Heart right ventricle (tissue), 16 donors: ENCODE measurements at regions not wholly inside any gene's neighbourhood (a gene's known extent, or its start where the extent isn't known, plus 50 kb on each side); places are given as distances from the start of the nearest gene placed in this dataset.

Source experiments
- ATAC-seq, 8 donors: fragments of 200-7000 bp; cut with Tn5 transposase; one replicate each; pipeline ENCODE4 v1.9.1; 2020; ENCODE audit warnings: mild to moderate bottlenecking in 8 of 8, moderate library complexity in 8 of 8, moderate number of reproducible peaks in 1 of 8
- DNase-seq, 2 donors: peaks; one replicate each; pipeline ENCODE4 v3.0.0-alpha.2; 2020
- H3K27ac ChIP-seq, 10 donors: fragments of 200-600 bp; sonication (generic) in 2 of 10; one replicate each; pipeline versions ENCODE4 v1.5.0 to v1.8.0; 2020 to 2022; ENCODE audit warnings: mild to moderate bottlenecking in 3 of 10
- H3K27me3 ChIP-seq, 7 donors: fragments of 200-600 bp; one replicate each; pipeline ENCODE4 v1.8.0; 2021 to 2022; ENCODE audit warnings: mild to moderate bottlenecking in 2 of 7
- H3K36me3 ChIP-seq, 9 donors: fragments of 200-600 bp; sonication (generic) in 1 of 9; one replicate each; pipeline versions ENCODE4 v1.5.0 to v1.8.0; 2020 to 2022; ENCODE audit warnings: mild to moderate bottlenecking in 2 of 9
- H3K4me1 ChIP-seq, 9 donors: fragments of 200-600 bp; sonication (generic) in 1 of 9; one replicate each; pipeline versions ENCODE4 v1.5.0 to v1.8.0; 2020 to 2022; ENCODE audit warnings: mild to moderate bottlenecking in 4 of 9
- H3K4me3 ChIP-seq, 10 donors: fragments of 200-600 bp; sonication (generic) in 2 of 10; one replicate each; pipeline versions ENCODE4 v1.5.0 to v1.8.0; 2020 to 2022; ENCODE audit warnings: mild to moderate bottlenecking in 7 of 10, moderate library complexity in 2 of 10
- H3K9me3 ChIP-seq, 11 donors: fragments of 200-600 bp in 10 of 11; sonication (generic) in 2 of 11; one replicate each; pipeline versions ENCODE4 v1.5.0 to v1.8.0; 2013 to 2022; ENCODE audit warnings: mild to moderate bottlenecking in 2 of 11, control low read depth in 1 of 11, moderate library complexity in 1 of 11
- WGBS, 2 donors: extraction: QIAGEN DNeasy Blood & Tissue Kit; methylation state at CpG; one replicate each; pipeline ENCODE4 v1.1.7; 2013; ENCODE audit warnings: inconsistent platforms in 1 of 2; 5-methylcytosine and 5-hydroxymethylcytosine counted together
- intact Hi-C, 10 donors: fragments of 100-400 bp; cut with DNase I; formaldehyde crosslinking; loops; one replicate each; pipeline versions ENCODE4 v1.11.1 to v1.14.2; 2022
- TF ChIP-seq, protein P1 (sequence below), 9 donors: fragments of 200-600 bp; sonication (generic) in 2 of 9; IDR thresholded peaks; one replicate each; pipeline versions ENCODE4 v1.5.0 to v1.8.0; 2021 to 2022; ENCODE audit warnings: antibody characterized with exemption in 9 of 9, mild to moderate bottlenecking in 5 of 9, moderate library complexity in 1 of 9
- donor health status: Arrhythmogenic right ventricular cardiomyopathy.
- donor health status: ischemic (EF 13 %, LVEDD 7.1; RV severe dilation, severe dysfunction).
- donor health status: healthy with polysubstance abuse.
- donor health status: DM: no; HTN: yes; CAD: no.
- donor health status: DM: no; HTN: no; CAD: no.
- donor health status: ischemic (EF 25% LVEDD 6.9; RV normal size, moderate dysfunction).
- donor health status: ischemic (EF 25% LVEDD 5.7; RV mildly dilated, moderate dysfunction).
- donor health status: healthy.
- donor health status: DM: yes; HTN: yes; CAD: no.
- donor health status: Ischemic cardiomyopathy.
- donor health status: ischemic (EF 35%, LVEDD 5.7; RV mildly dilated, moderate dysfunction).
- donor health status: nonischemic (EF 11% LVEDD 7.7; RV severe dilation, severe dysfunction).
- donor health status: DM: yes; HTN: yes; CAD: no.
- donor health status: PGD.
- donor health status: ischemic (EF 29% LVEDD 5.4; RV normal size, mild dysfunction).
- donor health status: nonischemic (EF 23%, LVEDD 6.1; RV moderate dilation, normal function).

- no peak for ATAC-seq
- TF ChIP-seq, protein P1, sequence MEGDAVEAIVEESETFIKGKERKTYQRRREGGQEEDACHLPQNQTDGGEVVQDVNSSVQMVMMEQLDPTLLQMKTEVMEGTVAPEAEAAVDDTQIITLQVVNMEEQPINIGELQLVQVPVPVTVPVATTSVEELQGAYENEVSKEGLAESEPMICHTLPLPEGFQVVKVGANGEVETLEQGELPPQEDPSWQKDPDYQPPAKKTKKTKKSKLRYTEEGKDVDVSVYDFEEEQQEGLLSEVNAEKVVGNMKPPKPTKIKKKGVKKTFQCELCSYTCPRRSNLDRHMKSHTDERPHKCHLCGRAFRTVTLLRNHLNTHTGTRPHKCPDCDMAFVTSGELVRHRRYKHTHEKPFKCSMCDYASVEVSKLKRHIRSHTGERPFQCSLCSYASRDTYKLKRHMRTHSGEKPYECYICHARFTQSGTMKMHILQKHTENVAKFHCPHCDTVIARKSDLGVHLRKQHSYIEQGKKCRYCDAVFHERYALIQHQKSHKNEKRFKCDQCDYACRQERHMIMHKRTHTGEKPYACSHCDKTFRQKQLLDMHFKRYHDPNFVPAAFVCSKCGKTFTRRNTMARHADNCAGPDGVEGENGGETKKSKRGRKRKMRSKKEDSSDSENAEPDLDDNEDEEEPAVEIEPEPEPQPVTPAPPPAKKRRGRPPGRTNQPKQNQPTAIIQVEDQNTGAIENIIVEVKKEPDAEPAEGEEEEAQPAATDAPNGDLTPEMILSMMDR (IDR thresholded peaks at IDR 0.05): no peak
- no peak overlapping the region for H3K4me3 ChIP-seq
- no peak overlapping the region for H3K27ac ChIP-seq
- no peaks in the 10 kb centered on the region for H3K9me3 ChIP-seq
- intact Hi-C loops: no loop called here
- no peak for DNase-seq
- 87 to 92% methylated on average over 5 of the region's 5 CpGs for WGBS, 2 donors
- H3K27me3 ChIP-seq: no peaks in the 10 kb centered on the region
- no peaks in the 10 kb centered on the region for H3K4me1 ChIP-seq
- H3K36me3 ChIP-seq: no peaks in the 10 kb centered on the region
Measured at GRCh38 chr6:104356197-104356596, 503.5 kb downstream of the HACE1 start.

GRCh38 chr6:104349191-104349590, 510.5 kb downstream of the HACE1 start:
- TF ChIP-seq, protein P1 (IDR thresholded peaks at IDR 0.05): no peak
- Histone ChIP-seq H3K36me3 (no peaks in the 10 kb centered on the region), H3K9me3 (peaks cover 0 to 16% (median 3%) of the 10 kb centered on the region in 11 donors), H3K4me3 (no peak overlapping the region), H3K4me1 (no peaks in the 10 kb centered on the region), H3K27me3 (no peaks in the 10 kb centered on the region), H3K27ac (no peak overlapping the region)
- DNase-seq (no peak), ATAC-seq (no peak)
- 57 to 61% methylated on average over 4 of the region's 4 CpGs for whole genome bisulfite sequencing, 2 donors
- intact Hi-C loops: no loop called here

GRCh38 chr6:104344223-104344622, 515.5 kb downstream of the HACE1 start:
- intact Hi-C loops: no loop called here
- WGBS, 2 donors: 81 to 82% methylated on average over 2 of the region's 2 CpGs
- TF ChIP-seq, protein P1 (IDR thresholded peaks at IDR 0.05): no peak
- no peaks in the 10 kb centered on the region for H3K27me3 ChIP-seq
- H3K9me3 ChIP-seq: peaks cover 0 to 25% (median 3%) of the 10 kb centered on the region in 11 donors
- H3K4me3 ChIP-seq: no peak overlapping the region
- DNase-seq (no peak), ATAC-seq (no peak)
- no peaks in the 10 kb centered on the region for H3K36me3 ChIP-seq
- no peaks in the 10 kb centered on the region for H3K4me1 ChIP-seq
- no peak overlapping the region for H3K27ac ChIP-seq

DNA sequence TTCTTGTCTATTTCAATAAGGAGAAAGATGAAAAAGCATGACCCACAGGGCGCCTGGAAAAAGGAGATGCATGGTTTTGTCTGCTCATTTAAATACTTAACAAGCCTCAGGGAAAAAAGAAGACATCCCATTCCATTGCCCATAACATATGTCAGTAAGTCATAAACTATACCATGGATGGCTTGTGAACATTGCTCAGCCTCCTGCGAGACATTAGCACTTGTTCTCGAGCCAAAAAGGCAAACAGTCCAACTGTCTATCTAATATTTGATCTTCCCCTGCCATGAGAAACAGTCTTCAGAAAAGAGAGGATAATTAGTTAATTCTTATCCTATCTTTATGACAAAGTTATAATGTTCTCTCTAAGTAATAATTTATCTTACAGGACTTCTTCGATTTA, 527.4 kb downstream of the HACE1 start:
- ATAC-seq (no peak), DNase-seq (no peak)
- H3K27me3 ChIP-seq: no peaks in the 10 kb centered on the region
- intact Hi-C loops: loop anchor here in 1 of 10 donors (2.0 kb wide), 1 partner anchor 18 kb away; no protein-coding TSS in a partner anchor
- H3K27ac ChIP-seq: no peak overlapping the region
- no peaks in the 10 kb centered on the region for H3K36me3 ChIP-seq
- H3K9me3 ChIP-seq: peaks cover 0 to 2% (median 0%) of the 10 kb centered on the region in 11 donors
- 59 to 64% methylated on average over 4 of the region's 4 CpGs for WGBS, 2 donors
- TF ChIP-seq, protein P1 (IDR thresholded peaks at IDR 0.05): no peak
- no peaks in the 10 kb centered on the region for H3K4me1 ChIP-seq
- H3K4me3 ChIP-seq: no peak overlapping the region
